CD8-positive, alpha-beta memory T cell (primary cell): ENCODE measurements at regions not wholly inside any gene's neighbourhood (a gene's known extent, or its start where the extent isn't known, plus 50 kb on each side); places are given as distances from the start of the nearest gene placed in this dataset.
A peak's percentile ranks its signal among the peaks of the same experiment; 100 is the strongest.

Experiments used
- CTCF ChIA-PET: fragments of 350-600 bp; sonication (Branson Sonifier 250); formaldehyde crosslinking; loops from one replicate; lab custom pipeline; 2021; ENCODE audit warnings: antibody characterized with exemption; lab: Charles Lee
- POLR2A ChIA-PET: fragments of 350-600 bp; sonication (Branson Sonifier 250); formaldehyde crosslinking; loops from one replicate; lab custom pipeline; 2021; ENCODE audit warnings: antibody characterized with exemption; lab: Charles Lee
- DNase-seq, 5 donors: peaks; one replicate each; pipeline versions ENCODE4 v3.0.0 to v3.0.0-alpha.2; 2020 to 2022; ENCODE audit warnings: mixed read lengths in 1 of 5
- H3K27ac ChIP-seq: one replicate; pipeline ENCODE4 v1.7.0; 2013; ENCODE audit warnings: low read depth, mild to moderate bottlenecking, low read length, moderate library complexity
- H3K27me3 ChIP-seq: 2 replicates; pipeline ENCODE4 v1.7.0; 2013; ENCODE audit warnings: low read length, mild to moderate bottlenecking; ENCODE audit not compliant: insufficient read depth, poor library complexity, severe bottlenecking
- H3K36me3 ChIP-seq: 2 replicates; pipeline ENCODE4 v1.7.0; 2013; ENCODE audit warnings: mild to moderate bottlenecking, low read length, moderate library complexity; ENCODE audit not compliant: insufficient read depth
- H3K4me1 ChIP-seq: 2 replicates; pipeline ENCODE4 v1.7.0; 2013; ENCODE audit warnings: mild to moderate bottlenecking, low read length, moderate library complexity; ENCODE audit not compliant: insufficient read depth
- H3K4me3 ChIP-seq: 2 replicates; pipeline ENCODE4 v1.7.0; 2013; ENCODE audit warnings: mild to moderate bottlenecking, low read length
- H3K9me3 ChIP-seq: 2 replicates; pipeline ENCODE4 v1.7.0; 2013; ENCODE audit warnings: mild to moderate bottlenecking, low read length
- H3K27ac Mint-ChIP-seq, 8 donors: one replicate each; pipeline ENCODE4 v1.8.0; 2020 to 2021; ENCODE audit warnings: mixed read lengths in 8 of 8, mild to moderate bottlenecking in 6 of 8, inconsistent platforms in 3 of 8, moderate library complexity in 3 of 8
- H3K27me3 Mint-ChIP-seq, 2 donors: one replicate each; pipeline ENCODE4 v1.8.0; 2020 to 2021; ENCODE audit warnings: mixed read lengths in 2 of 2, mild to moderate bottlenecking in 1 of 2, moderate library complexity in 1 of 2
- H3K36me3 Mint-ChIP-seq, 3 donors: one replicate each; pipeline ENCODE4 v1.8.0; 2020 to 2021; ENCODE audit warnings: mixed read lengths in 3 of 3, inconsistent platforms in 1 of 3, mild to moderate bottlenecking in 1 of 3
- H3K4me1 Mint-ChIP-seq, 3 donors: one replicate each; pipeline ENCODE4 v1.8.0; 2020 to 2021; ENCODE audit warnings: mixed read lengths in 3 of 3, inconsistent platforms in 1 of 3, mild to moderate bottlenecking in 1 of 3
- H3K4me3 Mint-ChIP-seq, 7 donors: one replicate each; pipeline ENCODE4 v1.8.0; 2020 to 2021; ENCODE audit warnings: mixed read lengths in 7 of 7, mild to moderate bottlenecking in 6 of 7, moderate library complexity in 4 of 7, inconsistent platforms in 2 of 7
- H3K9me3 Mint-ChIP-seq, 5 donors: one replicate each; pipeline ENCODE4 v1.8.0; 2020 to 2022; ENCODE audit warnings: mixed read lengths in 5 of 5, mild to moderate bottlenecking in 3 of 5, moderate library complexity in 2 of 5, inconsistent platforms in 1 of 5

- peaks cover 5 to 16% (median 7%) of the 10 kb centered on the region in 5 donors for H3K9me3 Mint-ChIP-seq
- Histone ChIP-seq H3K4me1 (no peaks in the 10 kb centered on the region), H3K27me3 (no peaks in the 10 kb centered on the region), H3K36me3 (no peaks in the 10 kb centered on the region), H3K27ac (no peak overlapping the region), H3K4me3 (no peak overlapping the region), H3K9me3 (no peaks in the 10 kb centered on the region)
- CTCF ChIA-PET, result no interaction called here
- no peaks in the 10 kb centered on the region for H3K36me3 Mint-ChIP-seq
- POLR2A ChIA-PET, result no interaction called here
- DNase-seq, result no peak
- no peaks in the 10 kb centered on the region for H3K4me1 Mint-ChIP-seq
- H3K27me3 Mint-ChIP-seq, result peaks cover 0 to 2% of the 10 kb centered on the region in 2 donors
- no peak overlapping the region for H3K4me3 Mint-ChIP-seq
- no peak overlapping the region for H3K27ac Mint-ChIP-seq
Observed at GRCh38 chr11:79739591-79739990, 298.8 kb upstream of the TENM4 start.

- Mint-ChIP-seq H3K4me3 (no peak overlapping the region), H3K9me3 (peaks cover 4 to 21% (median 9%) of the 10 kb centered on the region in 5 donors), H3K27ac (no peak overlapping the region), H3K27me3 (no peaks in the 10 kb centered on the region), H3K36me3 (no peaks in the 10 kb centered on the region), H3K4me1 (no peaks in the 10 kb centered on the region)
- Histone ChIP-seq H3K36me3 (no peaks in the 10 kb centered on the region), H3K4me1 (no peaks in the 10 kb centered on the region), H3K9me3 (no peaks in the 10 kb centered on the region), H3K27me3 (no peaks in the 10 kb centered on the region), H3K27ac (no peak overlapping the region), H3K4me3 (no peak overlapping the region)
- ChIA-PET POLR2A (no interaction called here), CTCF (no interaction called here)
- no peak for DNase-seq
Observed at GRCh38 chr11:79727221-79727620, 286.4 kb upstream of the TENM4 start.

- H3K27me3 Mint-ChIP-seq, result no peaks in the 10 kb centered on the region
- H3K27me3 ChIP-seq, result no peaks in the 10 kb centered on the region
Observed at GRCh38 chr11:79720115-79720514, 279.3 kb upstream of the TENM4 start.

GRCh38 chr11:79708319-79708932 is 267.6 kb upstream of the TENM4 start:
- peaks cover 9 to 26% (median 13%) of the 10 kb centered on the region in 5 donors for H3K9me3 Mint-ChIP-seq
- H3K4me3 ChIP-seq, result no peak overlapping the region
- H3K4me1 Mint-ChIP-seq, result no peaks in the 10 kb centered on the region
- H3K27me3 Mint-ChIP-seq, result no peaks in the 10 kb centered on the region
- no peak for DNase-seq
- no peaks in the 10 kb centered on the region for H3K9me3 ChIP-seq
- H3K36me3 ChIP-seq, result no peaks in the 10 kb centered on the region
- H3K27me3 ChIP-seq, result no peaks in the 10 kb centered on the region
- no peak overlapping the region for H3K27ac ChIP-seq
- H3K4me1 ChIP-seq, result no peaks in the 10 kb centered on the region
- ChIA-PET POLR2A (no interaction called here), CTCF (no interaction called here)
- no peaks in the 10 kb centered on the region for H3K36me3 Mint-ChIP-seq
- peak overlapping the region in 1 of 7 donors; percentile 46 for H3K4me3 Mint-ChIP-seq
- no peak overlapping the region for H3K27ac Mint-ChIP-seq

More at GRCh38 chr11:79720115-79720514, 279.3 kb upstream of the TENM4 start:
- Mint-ChIP-seq H3K4me1 (no peaks in the 10 kb centered on the region), H3K9me3 (peaks cover 2 to 19% (median 5%) of the 10 kb centered on the region in 5 donors), H3K27ac (no peak overlapping the region), H3K4me3 (no peak overlapping the region), H3K36me3 (no peaks in the 10 kb centered on the region)
- Histone ChIP-seq H3K27ac (no peak overlapping the region), H3K36me3 (no peaks in the 10 kb centered on the region), H3K4me3 (no peak overlapping the region), H3K9me3 (no peaks in the 10 kb centered on the region), H3K4me1 (no peaks in the 10 kb centered on the region)
- CTCF ChIA-PET, result no interaction called here
- DNase-seq, result no peak
- POLR2A ChIA-PET, result no interaction called here

- DNase-seq, result no peak
- H3K9me3 Mint-ChIP-seq, result peaks cover 11 to 36% (median 25%) of the 10 kb centered on the region in 5 donors
- Histone ChIP-seq H3K9me3 (no peaks in the 10 kb centered on the region), H3K27ac (no peak overlapping the region), H3K36me3 (no peaks in the 10 kb centered on the region), H3K4me3 (no peak overlapping the region), H3K27me3 (no peaks in the 10 kb centered on the region), H3K4me1 (no peaks in the 10 kb centered on the region)
- no peaks in the 10 kb centered on the region for H3K4me1 Mint-ChIP-seq
- no peaks in the 10 kb centered on the region for H3K36me3 Mint-ChIP-seq
- no peaks in the 10 kb centered on the region for H3K27me3 Mint-ChIP-seq
- ChIA-PET POLR2A (no interaction called here), CTCF (no interaction called here)
- no peak overlapping the region for H3K4me3 Mint-ChIP-seq
- no peak overlapping the region for H3K27ac Mint-ChIP-seq
Observed at GRCh38 chr11:79705648-79706047, 264.8 kb upstream of the TENM4 start.

GRCh38 chr11:79702303-79702702 is 261.5 kb upstream of the TENM4 start:
- Histone ChIP-seq H3K27me3 (no peaks in the 10 kb centered on the region), H3K9me3 (no peaks in the 10 kb centered on the region), H3K4me1 (no peaks in the 10 kb centered on the region), H3K27ac (no peak overlapping the region), H3K36me3 (no peaks in the 10 kb centered on the region), H3K4me3 (no peak overlapping the region)
- H3K27me3 Mint-ChIP-seq, result no peaks in the 10 kb centered on the region
- ChIA-PET POLR2A (no interaction called here), CTCF (no interaction called here)
- peaks cover 12 to 40% (median 25%) of the 10 kb centered on the region in 5 donors for H3K9me3 Mint-ChIP-seq
- no peaks in the 10 kb centered on the region for H3K4me1 Mint-ChIP-seq
- H3K4me3 Mint-ChIP-seq, result no peak overlapping the region
- no peak overlapping the region for H3K27ac Mint-ChIP-seq
- no peaks in the 10 kb centered on the region for H3K36me3 Mint-ChIP-seq
- no peak for DNase-seq

- H3K4me1 ChIP-seq, result no peaks in the 10 kb centered on the region
- no peaks in the 10 kb centered on the region for H3K27me3 ChIP-seq
- no peak for DNase-seq
- H3K36me3 Mint-ChIP-seq, result no peaks in the 10 kb centered on the region
- H3K4me3 Mint-ChIP-seq, result no peak overlapping the region
- no peaks in the 10 kb centered on the region for H3K27me3 Mint-ChIP-seq
- no peak overlapping the region for H3K27ac ChIP-seq
- H3K4me1 Mint-ChIP-seq, result no peaks in the 10 kb centered on the region
- no peaks in the 10 kb centered on the region for H3K9me3 ChIP-seq
- peaks cover 13 to 28% (median 23%) of the 10 kb centered on the region in 5 donors for H3K9me3 Mint-ChIP-seq
- POLR2A ChIA-PET, result no interaction called here
- CTCF ChIA-PET, result no interaction called here
- no peak overlapping the region for H3K4me3 ChIP-seq
- H3K27ac Mint-ChIP-seq, result no peak overlapping the region
- no peaks in the 10 kb centered on the region for H3K36me3 ChIP-seq
Observed at GRCh38 chr11:79699246-79699645, 258.4 kb upstream of the TENM4 start.

GRCh38 chr11:79697905-79698304 is 257.1 kb upstream of the TENM4 start:
- no peaks in the 10 kb centered on the region for H3K9me3 ChIP-seq

More at GRCh38 chr11:79697905-79698304, 257.1 kb upstream of the TENM4 start:
- Histone ChIP-seq H3K4me3 (no peak overlapping the region), H3K27me3 (no peaks in the 10 kb centered on the region), H3K4me1 (no peaks in the 10 kb centered on the region), H3K27ac (no peak overlapping the region), H3K36me3 (no peaks in the 10 kb centered on the region)
- Mint-ChIP-seq H3K9me3 (peaks cover 13 to 24% (median 19%) of the 10 kb centered on the region in 5 donors), H3K27ac (no peak overlapping the region), H3K4me1 (no peaks in the 10 kb centered on the region), H3K4me3 (no peak overlapping the region), H3K36me3 (no peaks in the 10 kb centered on the region), H3K27me3 (no peaks in the 10 kb centered on the region)
- no peak for DNase-seq
- CTCF ChIA-PET, result no interaction called here
- POLR2A ChIA-PET, result no interaction called here
